ENCODE measurements at regions not wholly inside any gene's neighbourhood (a gene's known extent, or its start where the extent isn't known, plus 50 kb on each side); places are given as distances from the start of the nearest gene placed in this dataset.

DNA sequence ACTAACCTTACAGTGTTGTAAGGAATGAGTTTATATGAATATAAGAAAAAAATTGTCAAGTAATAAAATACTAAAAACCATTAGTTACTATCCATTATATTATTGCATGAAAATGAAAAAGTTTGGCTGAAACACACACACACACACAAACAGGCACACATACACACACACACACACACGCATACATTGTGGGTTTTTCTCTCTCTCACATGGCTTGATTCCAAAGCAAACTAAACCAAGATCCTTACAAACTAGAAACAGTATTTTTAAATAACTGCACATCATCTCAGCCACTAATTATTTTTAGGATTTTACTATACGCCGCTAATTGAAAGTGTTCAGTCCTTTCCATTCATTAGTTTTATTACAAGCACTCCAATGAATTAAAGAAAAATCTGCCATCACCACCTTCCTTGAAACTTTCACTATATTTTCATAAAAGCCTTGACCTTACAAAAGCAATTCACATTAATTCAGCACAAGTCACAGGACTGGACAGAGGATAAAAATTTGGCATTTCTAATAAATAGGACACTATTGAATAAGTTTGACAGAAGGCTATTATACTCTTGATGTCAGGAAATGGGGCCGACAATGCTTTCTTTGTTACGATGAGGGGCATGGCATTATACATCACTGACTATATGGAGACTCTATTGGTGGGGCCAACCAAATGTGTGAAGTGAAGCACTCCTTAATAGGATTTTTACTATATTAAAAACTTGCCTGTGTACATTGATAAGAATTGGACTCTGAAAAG is 187.0 kb upstream of the ESRRG start:
- no peak for TF ChIP-seq CTCF (IDR thresholded peaks at IDR 0.05)
- no peak for TF ChIP-seq POLR2A (IDR thresholded peaks at IDR 0.05)
